A549 (cell line): ENCODE measurements at regions not wholly inside any gene's neighbourhood (a gene's known extent, or its start where the extent isn't known, plus 50 kb on each side); places are given as distances from the start of the nearest gene placed in this dataset.

Source experiments
- ATAC-seq, 2 experiments: fragments of 200-7000 bp in 1 of 2; fragments of >200 bp in 1 of 2; cut with Nextera tagmentation in 1 of 2; cut with Tn5 transposase in 1 of 2; 3 replicates each; pipeline versions ENCODE4 v1.8.0 to v1.9.1; 2018 to 2020; ENCODE audit warnings: mild to moderate bottlenecking in 1 of 2, moderate library complexity in 1 of 2
- CTCF ChIA-PET: fragments of 300-600 bp; sonication (Branson Sonifier 250); formaldehyde crosslinking; extraction: SDS; loops from one replicate; lab custom pipeline; 2021; ENCODE audit warnings: antibody characterized with exemption, inconsistent platforms; lab: Yijun Ruan, JAX
- POLR2A ChIA-PET: fragments of 350-600 bp; formaldehyde crosslinking; extraction: SDS; loops from one replicate; lab custom pipeline; 2021; ENCODE audit warnings: antibody characterized with exemption, inconsistent platforms; lab: Yijun Ruan, JAX
- DNase-seq, 2 experiments: peaks; one replicate each; pipeline versions ENCODE4 v3.0.0 to v3.0.0-alpha.2; 2011 to 2016; ENCODE audit warnings: low read depth in 1 of 2, low spot score in 1 of 2
- FAIRE-seq: peaks from 2 replicates; lab custom pipeline; 2011; peaks lifted over from hg19 to GRCh38; lab: Jason Lieb, UNC
- H3K27ac ChIP-seq, 2 experiments: fragments of >200 bp; sonication (Bioruptor Twin); formaldehyde crosslinking; 3 replicates each; pipeline ENCODE4 v1.5.1; 2016 to 2017
- H3K4me1 ChIP-seq: fragments of >200 bp; sonication (Bioruptor Twin); formaldehyde crosslinking; 3 replicates; pipeline ENCODE4 v1.6.1; 2016
- H3K4me2 ChIP-seq: fragments of >200 bp; sonication (Bioruptor Twin); formaldehyde crosslinking; 3 replicates; pipeline ENCODE4 v1.6.1; 2016
- H3K4me3 ChIP-seq: fragments of >200 bp; sonication (Bioruptor Twin); formaldehyde crosslinking; 3 replicates; pipeline ENCODE4 v1.5.1; 2016
- H3K9me3 ChIP-seq: fragments of >200 bp; sonication (Bioruptor Twin); formaldehyde crosslinking; 3 replicates; pipeline ENCODE4 v1.6.1; 2016
- BHLHE40 ChIP-seq: IDR thresholded peaks from 2 replicates; pipeline ENCODE4 v1.6.1; 2012; ENCODE audit warnings: low read depth, low read length, inconsistent platforms
- CBX8 ChIP-seq: fragments of 200-600 bp; sonication (generic); IDR thresholded peaks from 2 replicates; pipeline ENCODE4 v1.6.1; 2016
- CEBPB ChIP-seq, 2 experiments: fragments of >200 bp in 1 of 2; sonication (Bioruptor Twin) in 1 of 2; formaldehyde crosslinking in 1 of 2; IDR thresholded peaks; 2 replicates each; pipeline ENCODE4 v1.6.1; 2012 to 2016
- CTCF ChIP-seq: fragments of >200 bp; sonication (Bioruptor Twin); formaldehyde crosslinking; IDR thresholded peaks from 3 replicates; pipeline ENCODE4 v1.5.1; 2016
- E2F6 ChIP-seq: IDR thresholded peaks from 2 replicates; pipeline ENCODE4 v1.6.1; 2012; ENCODE audit warnings: low read depth, borderline replicate concordance
- EHF ChIP-seq: fragments of 250-450 bp; sonication (Bioruptor Pico); IDR thresholded peaks from 2 replicates; pipeline ENCODE4 v1.5.0; 2020; ENCODE audit warnings: mild to moderate bottlenecking
- EHMT2 ChIP-seq: fragments of 200-600 bp; sonication (generic); IDR thresholded peaks from 2 replicates; pipeline ENCODE4 v1.6.1; 2016; ENCODE audit warnings: antibody characterized with exemption, low read depth, mild to moderate bottlenecking, moderate library complexity
- ELK1 ChIP-seq: fragments of 150-350 bp; IDR thresholded peaks from 2 replicates; pipeline ENCODE4 v1.6.1; 2014; ENCODE audit warnings: low read depth, mild to moderate bottlenecking, low read length
- ESRRA ChIP-seq: fragments of 150-350 bp; IDR thresholded peaks from 2 replicates; pipeline ENCODE4 v1.6.1; 2014; ENCODE audit warnings: mild to moderate bottlenecking, low read length, borderline replicate concordance
- FOSB ChIP-seq: fragments of 250-450 bp; sonication (Bioruptor Pico); IDR thresholded peaks from 2 replicates; pipeline ENCODE4 v1.5.0; 2020; ENCODE audit warnings: mild to moderate bottlenecking, moderate library complexity
- FOXS1 ChIP-seq: fragments of 250-450 bp; sonication (Bioruptor Pico); IDR thresholded peaks from 2 replicates; pipeline ENCODE4 v1.5.0; 2020; ENCODE audit warnings: mild to moderate bottlenecking, moderate library complexity
- HES2 ChIP-seq: fragments of >200 bp; sonication (Bioruptor Twin); formaldehyde crosslinking; IDR thresholded peaks from 2 replicates; pipeline ENCODE4 v1.6.1; 2016
- HMGXB4 ChIP-seq: fragments of 250-450 bp; sonication (Bioruptor Pico); IDR thresholded peaks from 2 replicates; pipeline ENCODE4 v1.5.0; 2021; ENCODE audit warnings: mild to moderate bottlenecking, moderate library complexity, borderline replicate concordance
- JUN ChIP-seq, 2 experiments: fragments of >200 bp; sonication (Bioruptor Twin); formaldehyde crosslinking; IDR thresholded peaks; 2 replicates in 1 of 2; 3 replicates in 1 of 2; pipeline ENCODE4 v1.6.1; 2016 to 2017
- JUNB ChIP-seq: fragments of >200 bp; sonication (Bioruptor Twin); formaldehyde crosslinking; IDR thresholded peaks from 2 replicates; pipeline ENCODE4 v1.6.1; 2016
- MAX ChIP-seq: IDR thresholded peaks from 2 replicates; pipeline ENCODE4 v1.6.1; 2012
- PBX3 ChIP-seq: IDR thresholded peaks from 2 replicates; pipeline ENCODE4 v1.6.1; 2012
- PHF8 ChIP-seq: fragments of 200-600 bp; sonication (generic); IDR thresholded peaks from 2 replicates; pipeline ENCODE4 v1.6.1; 2016; ENCODE audit warnings: low read depth, mild to moderate bottlenecking, antibody characterized with exemption, moderate library complexity, borderline replicate concordance
- RARB ChIP-seq: fragments of 250-450 bp; sonication (Bioruptor Pico); IDR thresholded peaks from 2 replicates; pipeline ENCODE4 v1.8.0; 2021; ENCODE audit warnings: mild to moderate bottlenecking, moderate library complexity
- RFX5 ChIP-seq: fragments of 450-650 bp; IDR thresholded peaks from 2 replicates; pipeline ENCODE4 v1.7.1; 2014; ENCODE audit warnings: antibody characterized with exemption, mild to moderate bottlenecking, moderate library complexity
- RNF2 ChIP-seq: fragments of 200-600 bp; sonication (generic); IDR thresholded peaks from 2 replicates; pipeline ENCODE4 v1.6.1; 2016; ENCODE audit warnings: low read depth, mild to moderate bottlenecking, antibody characterized with exemption, moderate library complexity, borderline replicate concordance
- SREBF2 ChIP-seq: fragments of 450-650 bp; IDR thresholded peaks from 2 replicates; pipeline ENCODE4 v1.6.1; 2014; ENCODE audit warnings: mild to moderate bottlenecking, moderate library complexity
- TFCP2L1 ChIP-seq: fragments of 250-450 bp; sonication (Bioruptor Pico); IDR thresholded peaks from 2 replicates; pipeline ENCODE4 v1.5.0; 2021; ENCODE audit warnings: mild to moderate bottlenecking
- TP53 ChIP-seq: fragments of 250-450 bp; sonication (Bioruptor Pico); IDR thresholded peaks from 2 replicates; pipeline ENCODE4 v1.5.0; 2021; ENCODE audit warnings: mild to moderate bottlenecking, moderate library complexity
- ZC3H11A ChIP-seq: fragments of 450-650 bp; IDR thresholded peaks from 2 replicates; pipeline ENCODE4 v1.6.1; 2014; ENCODE audit warnings: antibody characterized with exemption, mild to moderate bottlenecking
- ZNF302 ChIP-seq: fragments of 250-450 bp; sonication (Bioruptor Pico); IDR thresholded peaks from 2 replicates; pipeline ENCODE4 v1.9.0; 2021; ENCODE audit warnings: inconsistent platforms, mild to moderate bottlenecking, moderate library complexity
- ZSCAN20 ChIP-seq: fragments of 250-450 bp; sonication (Bioruptor Pico); IDR thresholded peaks from 2 replicates; pipeline ENCODE4 v1.8.0; 2022; ENCODE audit warnings: mild to moderate bottlenecking, moderate library complexity
- WGBS: methylation state at CpG from one replicate; pipeline ENCODE4 v1.1.6; 2017; ENCODE audit errors: missing lambda C conversion rate; 5-methylcytosine and 5-hydroxymethylcytosine counted together

- WGBS = 0% methylated on average over 5 of the region's 5 CpGs
- no peak overlapping the region for H3K27ac ChIP-seq
- no peak for DNase-seq
- no peaks in the 10 kb centered on the region for H3K9me3 ChIP-seq
- no peak for FAIRE-seq
- TF ChIP-seq ZSCAN20 (CRISPR knock-in tag) (no peak), EHF (no peak), RFX5 (no peak), TFCP2L1 (CRISPR knock-in tag) (no peak), PHF8 (no peak), ZNF302 (CRISPR knock-in tag) (no peak), ZC3H11A (no peak), ESRRA (no peak), CBX8 (no peak), TP53 (CRISPR knock-in tag) (no peak), HES2 (no peak), E2F6 (no peak), RARB (CRISPR knock-in tag) (no peak), CEBPB (IDR thresholded peaks at IDR 0.05) (no peak), HMGXB4 (CRISPR knock-in tag) (no peak), MAX (no peak), EHMT2 (no peak), SREBF2 (no peak), JUNB (no peak)
- no peak overlapping the region for H3K4me2 ChIP-seq
- no peak for ATAC-seq
- CTCF ChIA-PET = no interaction called here
- H3K4me1 ChIP-seq = no peaks in the 10 kb centered on the region
- POLR2A ChIA-PET = no interaction called here
- no peak overlapping the region for H3K4me3 ChIP-seq
Observed at GRCh38 chr4:181200076-181200475, 1043.1 kb upstream of the TENM3 start.

GRCh38 chr4:181202240-181202639 lies 1041.0 kb upstream of the TENM3 start:
- CTCF ChIA-PET = no interaction called here

More at GRCh38 chr4:181202240-181202639, 1041.0 kb upstream of the TENM3 start:
- no peak overlapping the region for H3K27ac ChIP-seq
- TF ChIP-seq RNF2 (no peak), JUNB (no peak), TFCP2L1 (CRISPR knock-in tag) (no peak), FOXS1 (CRISPR knock-in tag) (no peak), CTCF (no peak), PBX3 (no peak), FOSB (CRISPR knock-in tag) (no peak), JUN (IDR thresholded peaks at IDR 0.05) (no peak), BHLHE40 (no peak), ELK1 (no peak)
- no peak overlapping the region for H3K4me3 ChIP-seq
- no peaks in the 10 kb centered on the region for H3K9me3 ChIP-seq
- no peak overlapping the region for H3K4me2 ChIP-seq
- WGBS = 16% methylated on average over 5 of the region's 5 CpGs
- no peak for FAIRE-seq
- H3K4me1 ChIP-seq = no peaks in the 10 kb centered on the region
- DNase-seq = no peak
- ATAC-seq = no peak
- POLR2A ChIA-PET = no interaction called here
